ENCODE measurements at regions not wholly inside any gene's neighbourhood (a gene's known extent, or its start where the extent isn't known, plus 50 kb on each side); places are given as distances from the start of the nearest gene placed in this dataset.
"Not testable (repeated sequence)": the region's sequence is repeated elsewhere in the genome, so short reads cannot be mapped to it uniquely, and the experiment has no call there.

DNA sequence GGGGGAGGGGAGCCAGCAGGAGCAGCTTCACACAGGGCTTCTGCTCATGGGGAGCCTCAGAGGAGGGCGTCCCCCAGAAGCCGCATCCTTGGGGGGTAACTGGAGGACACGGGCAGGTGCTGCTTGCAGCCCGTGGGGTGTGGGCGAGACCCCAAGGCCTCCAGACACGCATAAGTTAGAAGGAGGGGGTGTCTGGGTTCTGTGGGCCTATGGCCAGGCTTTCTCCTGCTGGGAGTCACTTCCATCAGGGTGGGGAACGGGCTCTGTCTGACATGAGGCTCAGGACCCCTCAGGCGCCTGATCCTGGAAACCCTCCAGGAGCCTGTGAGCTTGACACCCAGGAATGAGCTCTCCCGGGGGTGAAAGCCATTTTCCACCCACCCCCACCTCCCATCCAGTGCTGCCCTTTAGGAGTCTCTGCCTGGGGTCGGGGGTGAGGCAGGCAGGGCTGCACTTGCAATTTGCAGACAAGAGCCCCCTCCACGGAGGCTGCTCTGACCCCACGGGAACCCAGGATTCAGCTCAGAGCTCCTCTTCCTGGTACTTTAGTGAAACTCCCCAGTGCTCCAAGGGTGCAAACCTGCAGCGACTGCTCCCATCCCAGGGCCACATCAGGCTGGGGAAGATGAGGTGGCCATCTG lies 325.7 kb downstream of the ADGRD1 start:
- Mint-ChIP-seq H3K9me3 (no peaks in the 10 kb centered on the region), H3K4me3 (no peak overlapping the region), H3K36me3 (ENCODE audit: low read depth) (no peaks in the 10 kb centered on the region), H3K27me3 (ENCODE audit: low read depth) (peaks cover 15% of the 10 kb centered on the region), H3K4me1 (peaks cover 6% of the 10 kb centered on the region), H3K27ac (no peak overlapping the region)
- TF ChIP-seq, protein P1, sequence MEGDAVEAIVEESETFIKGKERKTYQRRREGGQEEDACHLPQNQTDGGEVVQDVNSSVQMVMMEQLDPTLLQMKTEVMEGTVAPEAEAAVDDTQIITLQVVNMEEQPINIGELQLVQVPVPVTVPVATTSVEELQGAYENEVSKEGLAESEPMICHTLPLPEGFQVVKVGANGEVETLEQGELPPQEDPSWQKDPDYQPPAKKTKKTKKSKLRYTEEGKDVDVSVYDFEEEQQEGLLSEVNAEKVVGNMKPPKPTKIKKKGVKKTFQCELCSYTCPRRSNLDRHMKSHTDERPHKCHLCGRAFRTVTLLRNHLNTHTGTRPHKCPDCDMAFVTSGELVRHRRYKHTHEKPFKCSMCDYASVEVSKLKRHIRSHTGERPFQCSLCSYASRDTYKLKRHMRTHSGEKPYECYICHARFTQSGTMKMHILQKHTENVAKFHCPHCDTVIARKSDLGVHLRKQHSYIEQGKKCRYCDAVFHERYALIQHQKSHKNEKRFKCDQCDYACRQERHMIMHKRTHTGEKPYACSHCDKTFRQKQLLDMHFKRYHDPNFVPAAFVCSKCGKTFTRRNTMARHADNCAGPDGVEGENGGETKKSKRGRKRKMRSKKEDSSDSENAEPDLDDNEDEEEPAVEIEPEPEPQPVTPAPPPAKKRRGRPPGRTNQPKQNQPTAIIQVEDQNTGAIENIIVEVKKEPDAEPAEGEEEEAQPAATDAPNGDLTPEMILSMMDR (IDR thresholded peaks at IDR 0.05; ENCODE audit: unreplicated experiment in 3 of 3): no peak

- H3K4me1 Mint-ChIP-seq: no peaks in the 10 kb centered on the region
- H3K27me3 Mint-ChIP-seq (ENCODE audit: low read depth): peaks cover 10% of the 10 kb centered on the region
- H3K4me3 Mint-ChIP-seq: no peak overlapping the region
- TF ChIP-seq, protein P1 (IDR thresholded peaks at IDR 0.05; ENCODE audit: unreplicated experiment in 3 of 3): no peak
- no peaks in the 10 kb centered on the region for H3K9me3 Mint-ChIP-seq
- H3K27ac Mint-ChIP-seq: no peak overlapping the region
- H3K36me3 Mint-ChIP-seq (ENCODE audit: low read depth): no peaks in the 10 kb centered on the region
Measured at GRCh38 chr12:131280426-131280825, 326.7 kb downstream of the ADGRD1 start.

DNA sequence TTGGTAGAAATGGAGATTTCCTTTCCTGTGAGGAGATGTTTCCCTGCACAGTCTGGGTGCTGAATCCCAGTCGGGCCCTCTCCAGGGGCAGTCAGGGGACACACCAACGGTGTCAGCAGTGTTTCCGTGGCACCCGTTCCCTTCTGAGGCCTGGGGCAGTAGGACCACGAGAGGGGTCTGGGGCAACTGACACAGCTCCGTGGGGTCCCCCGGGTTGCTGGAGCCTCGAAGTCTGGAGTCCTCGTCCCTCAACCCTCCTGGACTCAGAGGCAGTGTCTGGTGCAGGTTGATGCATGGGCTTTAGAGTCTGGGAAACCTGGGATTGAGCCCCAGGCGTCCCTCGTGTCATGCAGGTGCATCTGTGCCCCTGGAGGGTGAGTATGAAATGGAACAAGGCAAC lies 327.3 kb downstream of the ADGRD1 start:
- H3K27me3 Mint-ChIP-seq (ENCODE audit: low read depth): peaks cover 9% of the 10 kb centered on the region
- no peak overlapping the region for H3K4me3 Mint-ChIP-seq
- H3K27ac Mint-ChIP-seq: no peak overlapping the region
- no peaks in the 10 kb centered on the region for H3K4me1 Mint-ChIP-seq
- H3K36me3 Mint-ChIP-seq (ENCODE audit: low read depth): no peaks in the 10 kb centered on the region
- TF ChIP-seq, protein P1 (IDR thresholded peaks at IDR 0.05; ENCODE audit: unreplicated experiment in 3 of 3): no peak
- H3K9me3 Mint-ChIP-seq: no peaks in the 10 kb centered on the region

- Mint-ChIP-seq H3K4me3 (no peak overlapping the region), H3K4me1 (no peaks in the 10 kb centered on the region), H3K9me3 (no peaks in the 10 kb centered on the region), H3K27ac (no peak overlapping the region), H3K36me3 (ENCODE audit: low read depth) (no peaks in the 10 kb centered on the region), H3K27me3 (ENCODE audit: low read depth) (peaks cover 5% of the 10 kb centered on the region)
- TF ChIP-seq, protein P1 (IDR thresholded peaks at IDR 0.05; ENCODE audit: unreplicated experiment in 3 of 3): no peak
Measured at GRCh38 chr12:131282292-131283080, 328.8 kb downstream of the ADGRD1 start.

DNA sequence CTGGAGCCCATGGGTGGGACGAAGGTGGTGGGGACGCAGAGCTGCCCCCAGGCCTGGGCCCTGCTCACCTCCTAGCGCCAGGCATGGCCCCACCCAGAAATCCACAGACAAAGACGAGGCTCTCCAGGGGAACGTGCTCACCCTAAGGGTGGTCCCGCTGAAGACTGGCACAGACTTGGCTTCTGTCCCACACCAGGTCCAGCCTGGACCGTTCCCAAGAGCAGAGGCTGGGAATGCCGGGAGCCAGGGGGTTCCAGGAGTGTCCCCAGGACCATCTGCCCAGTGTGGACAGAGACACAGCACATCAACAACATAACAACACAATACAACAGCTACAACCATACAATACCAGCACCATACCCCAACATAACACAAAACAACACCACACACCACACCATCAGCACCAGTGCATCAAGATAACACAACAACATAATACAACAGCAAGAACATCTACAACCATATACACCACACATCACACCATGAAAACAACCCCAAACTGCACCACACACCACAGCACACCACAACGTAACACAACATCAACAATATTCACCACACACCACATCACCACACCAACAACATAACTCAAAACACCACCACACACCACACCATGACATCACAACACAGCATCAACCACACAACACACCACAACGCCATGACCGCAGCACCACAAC lies 329.6 kb downstream of the ADGRD1 start:
- Mint-ChIP-seq H3K4me1 (no peaks in the 10 kb centered on the region), H3K27ac (no peak overlapping the region), H3K36me3 (ENCODE audit: low read depth) (no peaks in the 10 kb centered on the region), H3K9me3 (no peaks in the 10 kb centered on the region), H3K27me3 (ENCODE audit: low read depth) (peaks cover 5% of the 10 kb centered on the region), H3K4me3 (no peak overlapping the region)
- TF ChIP-seq, protein P1 (IDR thresholded peaks at IDR 0.05; ENCODE audit: unreplicated experiment in 3 of 3): no peak

- not testable (repeated sequence) for H3K4me1 Mint-ChIP-seq; H3K27ac Mint-ChIP-seq; H3K9me3 Mint-ChIP-seq; H3K27me3 Mint-ChIP-seq (ENCODE audit: low read depth); H3K4me3 Mint-ChIP-seq; H3K36me3 Mint-ChIP-seq (ENCODE audit: low read depth)
Measured at GRCh38 chr12:131283862-131284825, 330.4 kb downstream of the ADGRD1 start.

DNA sequence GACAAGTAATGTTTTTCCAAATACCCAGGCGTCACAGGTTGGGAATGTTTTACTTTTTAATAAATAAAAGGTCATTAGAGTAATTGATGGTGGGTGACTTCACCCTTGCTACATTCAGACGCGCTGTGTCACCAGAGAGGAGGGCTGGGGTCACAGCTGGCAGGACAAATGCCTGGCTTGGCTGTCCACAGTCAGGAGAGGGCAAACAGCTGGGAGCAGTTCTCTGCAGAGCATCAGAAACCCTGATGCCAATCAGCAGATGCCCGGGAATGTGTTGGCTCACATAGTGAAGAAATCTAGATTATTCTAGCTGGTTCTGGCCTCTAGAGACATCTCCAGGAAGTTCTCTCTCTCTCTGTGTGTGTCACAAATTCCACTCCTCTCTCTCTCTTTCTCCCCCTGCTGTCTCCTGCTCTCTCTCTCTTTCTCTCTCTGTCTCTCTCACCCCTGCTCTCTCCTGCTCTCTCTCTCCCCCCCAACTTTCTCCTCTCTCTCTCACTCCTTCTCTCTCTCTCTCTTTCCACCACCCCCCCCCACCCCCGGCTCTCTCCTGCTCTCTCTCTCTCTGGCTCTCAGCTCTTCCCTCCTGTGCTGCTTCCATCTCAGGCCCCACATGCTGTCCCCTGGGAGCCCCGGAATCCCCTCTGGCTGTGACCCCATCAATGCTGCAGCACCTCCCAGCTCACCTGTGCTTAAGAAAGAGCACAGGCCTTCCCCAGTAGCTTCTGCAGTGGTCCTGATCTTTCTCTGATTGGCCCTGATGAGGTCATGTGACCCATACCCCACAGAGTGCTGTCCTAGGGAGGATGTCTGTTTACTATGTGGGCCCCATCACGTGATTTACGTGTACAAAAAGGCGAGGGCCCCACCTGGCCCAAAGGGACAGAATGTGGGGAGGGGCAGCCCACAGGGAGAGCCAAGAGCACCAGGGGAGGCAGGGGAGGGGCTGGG lies 331.5 kb downstream of the ADGRD1 start:
- not testable (repeated sequence) for H3K4me3 Mint-ChIP-seq; H3K27ac Mint-ChIP-seq; H3K36me3 Mint-ChIP-seq (ENCODE audit: low read depth); H3K4me1 Mint-ChIP-seq; H3K9me3 Mint-ChIP-seq; H3K27me3 Mint-ChIP-seq (ENCODE audit: low read depth)

DNA sequence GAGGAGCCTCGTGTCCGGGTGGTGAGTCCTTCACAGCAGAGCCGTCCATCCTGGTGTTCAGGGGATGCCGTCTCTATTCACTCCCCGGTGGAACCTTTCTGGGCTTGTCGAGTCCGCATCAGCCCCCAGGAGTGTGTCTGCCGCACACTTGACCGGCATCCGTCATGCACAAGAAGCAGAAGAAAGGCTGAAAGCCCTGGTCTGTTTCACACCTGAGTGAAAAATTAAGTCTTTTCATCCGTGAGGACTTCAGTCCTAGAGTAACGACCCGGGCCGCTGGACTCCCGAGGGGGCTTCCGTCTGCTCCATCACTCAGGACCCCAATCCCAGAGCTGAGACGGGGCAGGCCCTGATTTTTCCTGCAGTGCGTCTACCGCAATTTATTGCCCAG lies 332.2 kb downstream of the ADGRD1 start:
- H3K9me3 Mint-ChIP-seq; H3K4me1 Mint-ChIP-seq; H3K36me3 Mint-ChIP-seq (ENCODE audit: low read depth); H3K4me3 Mint-ChIP-seq; H3K27ac Mint-ChIP-seq; H3K27me3 Mint-ChIP-seq (ENCODE audit: low read depth): not testable (repeated sequence)
